Skeletal muscle tissue (tissue), 3 donors: ENCODE measurements at regions not wholly inside any gene's neighbourhood (a gene's known extent, or its start where the extent isn't known, plus 50 kb on each side); places are given as distances from the start of the nearest gene placed in this dataset.
"Not testable (repeated sequence)": the region's sequence is repeated elsewhere in the genome, so short reads cannot be mapped to it uniquely, and the experiment has no call there.

Experiments used
- H3K27ac ChIP-seq: one replicate; pipeline ENCODE4 v1.7.0; 2013; ENCODE audit warnings: mild to moderate bottlenecking, low read depth, low read length, inconsistent platforms
- H3K27me3 ChIP-seq, 3 donors: one replicate each; pipeline ENCODE4 v1.7.0; 2013; ENCODE audit warnings: low read length in 3 of 3; ENCODE audit not compliant: control insufficient read depth in 3 of 3, insufficient read depth in 3 of 3
- H3K36me3 ChIP-seq, 3 donors: one replicate each; pipeline ENCODE4 v1.7.0; 2013; ENCODE audit warnings: low read length in 3 of 3; ENCODE audit not compliant: control insufficient read depth in 3 of 3, insufficient read depth in 3 of 3
- H3K4me1 ChIP-seq, 3 donors: one replicate each; pipeline ENCODE4 v1.7.0; 2013; ENCODE audit warnings: low read length in 3 of 3, mild to moderate bottlenecking in 3 of 3; ENCODE audit not compliant: control insufficient read depth in 3 of 3, insufficient read depth in 3 of 3
- H3K4me3 ChIP-seq, 3 donors: one replicate each; pipeline ENCODE4 v1.7.0; 2013; ENCODE audit warnings: low read length in 3 of 3
- H3K9ac ChIP-seq, 3 donors: one replicate each; pipeline ENCODE4 v1.7.0; 2013; ENCODE audit warnings: low read length in 3 of 3, mild to moderate bottlenecking in 3 of 3, moderate library complexity in 2 of 3, low read depth in 1 of 3
- H3K9me3 ChIP-seq, 3 donors: one replicate each; pipeline ENCODE4 v1.7.0; 2013; ENCODE audit warnings: low read length in 3 of 3; ENCODE audit not compliant: control insufficient read depth in 3 of 3
- donor health status: Osteomylitis.

DNA sequence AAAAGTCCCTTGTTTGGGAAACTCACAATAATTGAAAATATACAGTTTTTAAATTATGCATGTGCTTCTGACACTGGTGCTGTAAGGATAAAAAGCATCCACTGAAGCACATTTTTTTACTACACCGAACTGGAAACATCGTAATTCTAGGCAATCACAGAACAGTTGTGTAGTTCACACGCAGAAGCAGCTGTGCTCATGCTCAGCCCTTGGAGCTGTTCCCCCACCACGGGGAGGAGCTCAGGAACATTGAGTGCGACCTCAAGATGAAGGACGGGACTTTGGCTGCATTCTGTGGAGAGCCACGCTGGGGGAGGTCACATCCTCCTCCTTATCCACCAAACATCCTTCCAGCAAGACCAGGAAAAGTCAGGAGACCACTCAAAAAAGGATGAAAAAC lies 466.3 kb upstream of the CDH4 start:
- Histone ChIP-seq H3K36me3 (no peaks in the 10 kb centered on the region), H3K9ac (no peak overlapping the region), H3K27me3 (peaks cover 0 to 6% (median 0%) of the 10 kb centered on the region in 3 donors), H3K4me3 (no peak overlapping the region), H3K4me1 (peaks cover 0 to 8% (median 2%) of the 10 kb centered on the region in 3 donors), H3K9me3 (peaks cover 0 to 2% (median 0%) of the 10 kb centered on the region in 3 donors), H3K27ac (no peak overlapping the region)

- Histone ChIP-seq H3K27me3 (peaks cover 0 to 6% (median 0%) of the 10 kb centered on the region in 3 donors), H3K9ac (no peak overlapping the region), H3K27ac (no peak overlapping the region), H3K4me3 (no peak overlapping the region), H3K36me3 (no peaks in the 10 kb centered on the region), H3K4me1 (peaks cover 0 to 8% (median 2%) of the 10 kb centered on the region in 3 donors), H3K9me3 (peaks cover 0 to 2% (median 0%) of the 10 kb centered on the region in 3 donors)
Observed at GRCh38 chr20:60786686-60787217, 465.3 kb upstream of the CDH4 start.

DNA sequence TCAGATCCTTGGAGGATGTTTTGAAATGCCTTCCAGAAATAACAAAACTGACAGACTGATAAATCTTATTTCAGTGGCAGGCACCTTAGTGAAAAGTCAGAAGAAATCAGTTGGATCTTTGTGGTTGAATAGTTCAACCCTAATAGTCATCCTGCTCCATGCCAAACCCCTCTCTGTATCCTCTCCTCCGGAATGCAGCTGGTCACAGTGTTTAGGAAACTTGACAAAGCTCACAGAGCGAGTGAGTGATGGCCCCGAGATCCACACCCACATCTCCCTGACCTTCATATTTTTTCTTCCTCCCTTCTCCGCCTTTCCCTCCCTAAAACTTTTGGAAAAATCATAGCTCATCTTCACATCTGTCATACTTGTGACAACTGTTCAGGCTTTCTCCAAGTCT lies 464.8 kb upstream of the CDH4 start:
- no peak overlapping the region for H3K9ac ChIP-seq
- H3K4me3 ChIP-seq = no peak overlapping the region
- H3K4me1 ChIP-seq = peaks cover 0 to 8% (median 2%) of the 10 kb centered on the region in 3 donors
- H3K9me3 ChIP-seq = peaks cover 0 to 2% (median 0%) of the 10 kb centered on the region in 3 donors
- peaks cover 0 to 6% (median 0%) of the 10 kb centered on the region in 3 donors for H3K27me3 ChIP-seq
- no peaks in the 10 kb centered on the region for H3K36me3 ChIP-seq
- H3K27ac ChIP-seq = no peak overlapping the region

DNA sequence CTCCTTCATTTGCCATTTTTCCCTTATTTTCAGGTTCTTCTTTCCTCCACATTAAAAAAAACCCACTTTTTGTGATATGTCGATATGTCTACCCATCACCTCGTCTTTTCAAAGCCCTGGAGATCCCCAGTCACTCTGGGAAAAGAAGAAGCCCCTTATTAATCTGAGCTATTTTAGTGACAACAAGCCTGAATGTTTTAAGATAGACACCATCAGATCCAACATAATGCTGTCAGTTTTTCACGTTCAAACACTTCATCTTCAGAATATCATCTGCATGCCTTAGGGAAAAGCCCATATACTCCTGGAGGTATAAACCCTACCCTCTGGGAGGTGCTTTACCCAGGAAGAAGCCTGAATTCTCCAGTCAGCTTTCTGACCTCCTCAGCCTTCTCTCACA lies 464.0 kb upstream of the CDH4 start:
- peaks cover 0 to 9% (median 2%) of the 10 kb centered on the region in 3 donors for H3K27me3 ChIP-seq
- no peak overlapping the region for H3K9ac ChIP-seq
- no peak overlapping the region for H3K27ac ChIP-seq
- H3K4me1 ChIP-seq = peaks cover 0 to 8% (median 2%) of the 10 kb centered on the region in 3 donors
- no peaks in the 10 kb centered on the region for H3K36me3 ChIP-seq
- H3K4me3 ChIP-seq = no peak overlapping the region
- peaks cover 0 to 2% (median 0%) of the 10 kb centered on the region in 3 donors for H3K9me3 ChIP-seq

- Histone ChIP-seq H3K27me3 (peaks cover 0 to 9% (median 2%) of the 10 kb centered on the region in 3 donors), H3K36me3 (no peaks in the 10 kb centered on the region), H3K9me3 (peaks cover 0 to 2% (median 0%) of the 10 kb centered on the region in 3 donors), H3K4me1 (peaks cover 0 to 8% (median 2%) of the 10 kb centered on the region in 3 donors), H3K27ac (no peak overlapping the region), H3K4me3 (no peak overlapping the region), H3K9ac (no peak overlapping the region)
Observed at GRCh38 chr20:60789399-60789798, 462.7 kb upstream of the CDH4 start.

DNA sequence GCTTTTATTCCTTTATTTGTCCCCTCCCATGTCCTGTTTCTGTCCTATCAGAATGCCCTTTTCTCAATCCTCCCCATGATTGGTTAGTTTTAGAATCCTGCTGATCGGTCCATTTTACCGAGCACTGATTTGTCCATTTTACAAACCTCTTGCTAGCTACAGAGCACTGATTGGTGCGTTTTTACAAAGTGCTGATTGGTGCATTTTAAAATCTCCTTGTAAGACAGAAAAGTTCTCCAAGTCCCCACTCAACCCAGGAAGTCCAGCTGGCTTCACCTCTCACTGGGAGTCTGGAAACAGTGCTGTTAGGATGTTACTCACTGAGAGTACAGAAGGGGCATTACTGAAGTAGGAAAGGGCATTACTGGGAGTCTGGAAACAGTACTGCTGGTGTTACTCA lies 461.7 kb upstream of the CDH4 start:
- not testable (repeated sequence) for H3K27ac ChIP-seq, H3K9me3 ChIP-seq, H3K27me3 ChIP-seq, H3K4me3 ChIP-seq, H3K9ac ChIP-seq, H3K4me1 ChIP-seq, H3K36me3 ChIP-seq

DNA sequence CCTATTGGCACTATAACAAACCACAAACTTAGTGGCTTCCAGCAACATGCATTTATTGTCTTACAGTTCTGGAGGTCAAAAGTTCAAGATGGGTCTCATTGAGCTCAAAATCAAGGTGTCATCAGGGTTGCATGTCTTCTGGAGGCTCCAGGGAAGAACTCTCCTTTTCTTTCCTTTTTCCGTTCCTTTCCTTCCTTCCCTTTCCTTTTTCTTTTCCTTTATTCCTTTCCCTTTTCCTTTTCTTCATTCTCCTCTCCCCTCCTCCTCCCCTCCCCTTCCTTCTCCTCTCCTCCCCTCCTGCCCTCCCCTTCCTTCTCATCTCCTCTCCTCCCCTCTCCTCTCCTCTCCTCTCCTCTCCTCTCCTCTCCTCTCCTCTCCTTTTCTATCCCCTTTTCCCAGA lies 460.2 kb upstream of the CDH4 start:
- Histone ChIP-seq H3K27ac (no peak overlapping the region), H3K9me3 (peaks cover 0 to 2% (median 0%) of the 10 kb centered on the region in 3 donors), H3K4me3 (no peak overlapping the region), H3K27me3 (peaks cover 0 to 9% (median 2%) of the 10 kb centered on the region in 3 donors), H3K9ac (no peak overlapping the region), H3K4me1 (no peaks in the 10 kb centered on the region), H3K36me3 (no peaks in the 10 kb centered on the region)

GRCh38 chr20:60792941-60793340 lies 459.1 kb upstream of the CDH4 start:
- Histone ChIP-seq H3K36me3 (no peaks in the 10 kb centered on the region), H3K4me3 (no peak overlapping the region), H3K27ac (no peak overlapping the region), H3K9ac (no peak overlapping the region), H3K9me3 (peaks cover 0 to 2% (median 0%) of the 10 kb centered on the region in 3 donors), H3K27me3 (peaks cover 0 to 9% (median 2%) of the 10 kb centered on the region in 3 donors), H3K4me1 (no peaks in the 10 kb centered on the region)

DNA sequence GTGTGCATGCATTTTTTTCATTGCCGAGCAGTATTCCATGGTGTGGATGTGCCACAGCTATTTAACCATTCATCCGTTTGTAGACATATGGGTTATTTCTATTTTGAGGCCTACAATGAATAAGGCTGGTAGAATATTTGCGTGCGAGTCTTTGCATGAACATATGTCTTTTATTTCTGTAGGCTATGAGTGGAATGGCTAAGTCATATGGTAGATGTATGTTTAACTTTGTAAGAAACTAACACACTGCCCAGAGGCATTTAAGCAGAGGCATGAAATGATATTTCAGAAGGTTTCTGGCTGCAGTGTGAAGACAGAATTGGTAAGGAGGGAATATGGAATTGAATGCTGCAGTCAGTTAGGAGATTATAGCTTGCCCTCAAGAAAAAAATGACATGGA lies 457.4 kb upstream of the CDH4 start:
- Histone ChIP-seq H3K27ac (no peak overlapping the region), H3K27me3 (peaks cover 0 to 4% (median 2%) of the 10 kb centered on the region in 3 donors), H3K36me3 (no peaks in the 10 kb centered on the region), H3K4me1 (no peaks in the 10 kb centered on the region), H3K9ac (no peak overlapping the region), H3K9me3 (peaks cover 0 to 2% (median 0%) of the 10 kb centered on the region in 3 donors), H3K4me3 (no peak overlapping the region)

DNA sequence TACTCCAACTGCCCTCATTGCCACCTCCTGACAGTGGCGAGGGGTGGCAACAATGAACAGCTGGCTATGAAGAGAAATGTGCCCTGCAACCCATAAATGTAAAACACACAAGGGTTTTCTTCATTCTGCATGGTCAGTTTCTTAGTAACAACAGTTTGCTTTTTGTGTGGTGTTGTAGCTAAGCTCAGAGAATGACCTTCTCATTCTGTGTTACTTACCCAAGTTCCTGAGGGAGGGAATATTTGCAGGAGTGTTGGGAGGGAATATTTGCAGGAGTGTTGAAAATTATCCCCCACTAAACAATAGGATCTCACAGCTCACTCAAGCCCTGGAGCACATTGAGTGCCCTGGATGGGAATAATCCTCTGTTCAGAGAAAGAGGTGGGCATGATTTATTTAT lies 456.4 kb upstream of the CDH4 start:
- H3K36me3 ChIP-seq = no peaks in the 10 kb centered on the region
- H3K9ac ChIP-seq = no peak overlapping the region
- H3K27ac ChIP-seq = no peak overlapping the region
- H3K4me1 ChIP-seq = no peaks in the 10 kb centered on the region
- H3K27me3 ChIP-seq = peaks cover 0 to 3% (median 2%) of the 10 kb centered on the region in 3 donors
- H3K4me3 ChIP-seq = no peak overlapping the region
- peaks cover 0 to 4% (median 3%) of the 10 kb centered on the region in 3 donors for H3K9me3 ChIP-seq
